NCI-H1105 (cell line): ENCODE measurements at regions not wholly inside any gene's neighbourhood (a gene's known extent, or its start where the extent isn't known, plus 50 kb on each side); places are given as distances from the start of the nearest gene placed in this dataset.
"Not testable (repeated sequence)": the region's sequence is repeated elsewhere in the genome, so short reads cannot be mapped to it uniquely, and the experiment has no call there.

Source experiments
- DNase-seq: peaks from one replicate; lab custom pipeline; 2025; lab: John Stamatoyannopoulos, UW

DNA sequence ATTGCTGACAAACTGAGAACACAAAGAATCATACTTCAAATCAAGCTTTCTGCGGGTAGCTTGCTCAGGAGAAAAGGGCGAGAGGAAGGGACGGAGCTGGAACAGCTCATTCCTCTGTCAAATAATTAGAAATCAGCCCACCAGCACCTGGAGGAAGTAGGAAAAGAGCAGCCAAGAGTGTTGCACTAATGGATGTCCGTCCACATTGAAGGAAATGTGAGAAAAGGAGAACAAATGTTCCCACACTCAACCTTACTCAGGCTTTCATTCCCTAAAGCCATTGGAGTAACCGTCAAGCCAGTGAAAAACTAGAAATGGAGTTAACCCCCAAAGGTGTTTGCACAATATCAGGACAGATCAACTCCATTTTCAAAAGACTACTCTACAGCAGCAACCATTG lies 233.0 kb upstream of the PRKD1 start:
- DNase-seq, result no peak

DNA sequence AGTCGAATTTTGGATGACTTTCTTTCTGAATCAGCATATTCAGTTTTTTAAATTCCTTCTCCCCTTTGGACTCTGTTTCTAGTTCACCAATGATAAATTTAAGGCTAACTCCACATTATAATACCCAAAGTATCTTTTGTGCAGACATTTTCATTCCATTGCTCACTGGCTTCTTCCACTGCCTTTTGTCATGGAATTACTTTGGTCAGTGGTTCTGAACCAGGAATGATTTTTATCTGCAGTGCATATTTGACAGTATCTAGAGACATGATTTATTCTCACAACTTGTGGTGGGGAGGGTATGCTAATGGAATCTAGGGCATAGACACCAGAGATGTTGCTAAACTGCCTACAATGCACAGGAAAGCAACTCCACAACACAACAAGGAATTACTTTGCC lies 234.4 kb upstream of the PRKD1 start:
- DNase-seq, result no peak

GRCh38 chr14:30165255-30165654 lies 237.6 kb upstream of the PRKD1 start:
- DNase-seq, result no peak

DNA sequence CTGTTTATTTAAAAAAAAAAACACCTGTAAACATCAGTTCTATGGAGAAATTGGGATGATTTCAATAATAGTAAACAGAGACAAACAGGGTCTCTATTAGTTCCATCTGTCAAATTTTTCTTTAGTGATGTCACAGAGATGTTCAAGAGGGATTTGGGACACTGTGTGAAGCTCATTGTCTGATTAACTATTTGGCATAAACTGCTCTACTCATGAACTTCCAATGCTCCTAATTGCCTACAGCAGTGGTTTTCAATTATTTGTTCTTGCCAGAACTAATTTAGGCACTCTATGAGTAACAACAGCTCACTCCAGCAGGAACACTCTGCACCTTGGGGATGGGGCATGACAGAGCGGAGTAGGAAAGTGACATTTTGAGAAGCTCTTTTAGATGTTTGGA lies 250.1 kb upstream of the PRKD1 start:
- no peak for DNase-seq

DNA sequence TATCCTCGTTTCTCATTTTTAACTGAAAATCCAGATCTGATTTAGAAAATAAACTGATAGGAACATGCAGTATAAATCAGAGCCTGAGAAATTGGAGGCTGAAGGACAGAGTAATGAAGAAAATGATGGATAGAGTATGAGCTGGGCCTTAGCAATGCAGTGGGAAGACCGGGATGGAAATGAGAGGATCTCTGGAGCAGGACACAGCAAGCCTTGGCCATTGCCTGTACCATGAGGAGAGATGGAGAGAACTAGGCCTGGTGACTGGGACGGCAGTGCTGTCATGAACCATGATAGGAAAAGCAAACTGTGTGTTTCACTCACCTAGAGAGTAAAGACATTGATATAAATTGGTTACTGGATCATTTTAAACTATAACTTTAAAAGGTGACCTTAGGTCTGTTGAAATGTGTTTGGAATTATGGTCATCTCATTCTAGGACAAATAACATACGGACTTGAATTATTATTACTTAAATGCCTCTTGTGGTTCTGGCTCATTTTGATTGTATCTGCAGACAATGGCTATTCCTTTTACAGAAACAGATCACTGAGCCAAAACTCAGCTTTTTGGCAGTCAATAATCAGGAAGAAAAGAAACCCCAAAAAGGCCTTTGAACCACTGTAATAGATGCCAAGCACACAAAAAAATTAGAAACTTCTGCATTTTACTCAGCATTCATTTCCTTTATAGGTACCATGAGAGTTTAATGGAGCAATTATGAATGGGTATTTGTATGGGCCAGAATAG lies 251.9 kb upstream of the PRKD1 start:
- DNase-seq, result no peak

DNA sequence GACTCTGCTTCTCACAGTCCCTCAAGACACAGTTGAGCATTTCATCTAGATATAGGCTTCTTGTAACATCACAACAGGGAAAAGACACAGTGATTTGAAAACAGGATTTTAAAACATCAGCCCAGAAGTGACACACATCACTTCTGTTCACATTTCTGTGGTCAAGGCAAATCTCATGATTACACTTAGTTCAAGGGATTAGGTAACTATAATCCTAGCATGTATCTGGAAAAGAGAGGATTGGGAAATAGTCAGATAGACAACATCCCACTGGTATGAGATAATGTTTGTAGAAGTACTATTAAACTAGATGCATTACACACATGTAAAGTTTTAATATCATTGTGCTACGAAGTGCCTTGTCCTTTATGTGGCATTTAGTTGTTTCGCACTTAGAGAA lies 252.6 kb upstream of the PRKD1 start:
- no peak for DNase-seq

DNA sequence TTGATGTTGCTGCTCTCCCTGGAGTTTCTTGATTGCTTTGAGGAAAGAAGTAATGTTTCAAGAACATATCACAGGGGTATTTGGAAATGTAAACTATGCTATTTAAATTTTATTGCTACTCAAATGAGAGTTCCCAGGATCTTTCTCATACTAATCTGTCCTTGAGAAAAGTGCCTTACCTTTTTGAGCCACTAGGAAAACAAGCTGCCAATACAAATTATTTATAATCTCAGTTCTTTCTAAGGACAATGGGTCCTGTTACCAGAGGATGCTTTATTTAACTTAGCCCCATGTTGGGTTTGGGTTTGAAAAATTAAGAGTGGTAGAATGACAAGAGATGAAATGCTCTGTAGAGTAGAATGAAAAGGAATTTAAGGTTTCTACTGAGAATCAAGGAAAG lies 258.2 kb upstream of the PRKD1 start:
- no peak for DNase-seq

DNA sequence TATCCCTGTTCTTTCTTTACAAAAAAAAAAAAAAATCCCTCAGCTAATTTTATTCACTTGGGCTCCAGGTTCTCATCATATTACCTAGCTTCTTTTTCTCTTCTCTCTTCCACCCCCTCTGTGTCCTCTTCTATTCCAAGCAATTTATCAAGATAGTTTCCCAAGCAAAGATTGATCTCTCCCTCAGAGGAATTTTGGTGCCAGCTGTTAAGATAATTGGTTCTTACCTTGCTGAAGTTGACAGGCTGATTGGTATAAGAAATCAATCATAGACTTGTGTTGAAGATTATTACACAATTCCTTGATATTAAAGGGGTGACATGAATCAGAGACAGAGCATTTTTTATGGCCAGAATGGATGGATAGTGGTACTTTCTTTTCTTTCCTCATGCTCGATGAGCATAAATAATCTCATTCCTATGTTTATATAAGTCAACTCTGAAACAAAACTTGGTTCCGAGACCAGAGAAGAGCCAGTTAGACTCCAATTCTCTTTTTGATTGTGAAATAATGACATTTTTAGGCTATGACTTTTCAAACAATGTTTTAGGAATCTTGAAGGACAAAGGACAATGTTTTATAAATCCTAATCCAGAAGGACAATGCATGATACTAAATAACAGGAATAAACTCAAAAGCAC lies 264.1 kb upstream of the PRKD1 start:
- no peak for DNase-seq

GRCh38 chr14:30193101-30193500 lies 265.5 kb upstream of the PRKD1 start:
- DNase-seq, result no peak

GRCh38 chr14:30193845-30194501 lies 266.3 kb upstream of the PRKD1 start:
- no peak for DNase-seq

GRCh38 chr14:30194741-30195148 lies 267.1 kb upstream of the PRKD1 start:
- no peak for DNase-seq

DNA sequence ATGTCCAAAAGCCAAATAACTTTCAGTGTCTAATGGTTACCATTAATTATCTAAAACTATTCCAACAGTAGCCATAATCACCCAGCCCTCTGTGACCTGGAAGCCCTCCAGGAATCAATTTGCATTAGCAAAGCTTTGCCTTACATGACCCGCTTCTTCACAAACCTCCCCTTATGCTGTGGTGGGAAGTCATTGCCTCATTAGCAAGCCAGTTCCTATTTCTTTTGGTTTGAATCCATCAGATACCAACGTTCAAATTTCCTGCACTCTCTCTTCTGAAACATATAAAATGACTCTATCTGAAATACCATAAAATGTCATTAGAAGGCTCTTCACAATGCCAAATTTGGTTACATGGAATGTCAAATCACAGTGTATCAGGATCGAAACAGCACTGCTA lies 268.3 kb upstream of the PRKD1 start:
- DNase-seq, result no peak

DNA sequence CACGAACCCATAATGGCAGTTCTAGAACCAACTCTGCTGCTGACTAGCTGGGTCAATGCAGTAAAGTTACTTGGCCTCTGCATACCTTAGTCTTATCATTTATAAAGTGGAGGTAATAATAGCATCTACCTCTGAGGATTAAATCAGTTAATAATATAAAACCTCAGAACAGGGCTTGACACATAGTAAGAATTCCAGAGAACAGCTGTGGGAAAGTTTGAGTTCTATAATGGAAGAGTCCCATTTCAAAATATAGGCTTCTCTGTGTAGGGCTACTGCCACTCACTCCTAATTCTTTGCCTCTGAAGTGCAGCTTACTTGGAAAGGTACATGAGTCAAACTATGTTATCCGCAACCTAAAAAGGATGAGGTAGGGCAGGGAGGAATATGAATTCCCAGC lies 269.2 kb upstream of the PRKD1 start:
- DNase-seq, result no peak

DNA sequence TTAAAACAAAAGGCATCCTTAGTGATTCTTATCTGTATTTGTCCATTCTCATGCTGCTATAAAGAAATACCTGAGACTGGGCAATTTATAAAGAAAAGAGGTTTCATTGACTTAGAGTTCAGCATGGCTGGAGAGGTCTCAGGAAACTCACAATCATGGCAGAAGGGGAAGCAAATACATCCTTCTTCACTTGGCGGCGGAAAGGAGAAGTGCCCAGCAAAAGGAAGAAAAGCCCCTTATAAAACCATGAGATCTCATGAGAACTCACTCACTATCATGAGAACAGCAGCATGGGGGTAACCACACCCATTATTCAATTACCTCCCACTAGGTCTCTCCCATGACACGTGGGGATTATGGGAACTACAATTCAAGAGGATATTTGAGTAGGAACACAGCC lies 271.1 kb upstream of the PRKD1 start:
- not testable (repeated sequence) for DNase-seq

- no peak for DNase-seq
These were observed 276.9 kb upstream of the PRKD1 start for GRCh38 chr14:30204431-30204980.

DNA sequence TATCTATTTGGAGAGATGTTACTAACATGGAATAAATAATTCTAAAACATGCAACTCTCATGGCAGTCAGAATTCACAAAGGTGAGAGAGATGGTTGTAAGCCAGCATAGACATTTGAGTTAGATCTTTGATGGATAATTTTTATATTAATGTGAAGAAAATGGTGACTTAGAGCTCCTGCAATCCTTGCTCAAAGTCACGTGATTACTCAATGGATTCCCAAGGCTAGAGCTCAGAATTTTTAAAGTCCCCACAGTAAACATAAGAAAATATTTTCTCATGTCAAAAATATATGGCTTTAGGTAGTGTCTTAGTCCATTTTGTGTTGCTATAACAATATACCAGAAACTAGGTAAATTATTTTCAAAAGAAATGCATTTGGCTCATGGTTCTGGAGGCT lies 281.5 kb upstream of the PRKD1 start:
- no peak for DNase-seq

DNA sequence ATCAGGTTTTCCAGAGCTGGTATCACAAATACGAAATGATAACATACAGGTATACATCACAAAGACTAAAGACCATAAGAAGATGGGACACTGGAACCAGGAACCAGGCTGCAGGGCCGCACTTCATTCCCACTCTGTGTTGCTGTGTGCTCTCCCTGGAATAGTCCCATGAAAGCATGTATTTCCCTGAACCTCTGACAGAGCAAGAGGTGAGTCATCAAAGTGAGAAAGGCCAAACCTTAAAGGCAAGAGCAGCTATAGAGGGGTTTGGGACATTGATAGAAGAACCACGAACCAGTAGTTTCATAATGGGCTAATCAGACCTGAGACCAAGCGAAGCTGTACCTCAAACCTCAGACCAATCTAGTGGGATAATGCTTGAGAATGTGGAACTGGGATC lies 283.0 kb upstream of the PRKD1 start:
- no peak for DNase-seq

GRCh38 chr14:30211326-30211725 lies 283.7 kb upstream of the PRKD1 start:
- no peak for DNase-seq

- no peak for DNase-seq
These were observed 286.4 kb upstream of the PRKD1 start for GRCh38 chr14:30214014-30214413.

GRCh38 chr14:30214461-30215090 lies 286.9 kb upstream of the PRKD1 start:
- peak; percentile 55 for DNase-seq

DNA sequence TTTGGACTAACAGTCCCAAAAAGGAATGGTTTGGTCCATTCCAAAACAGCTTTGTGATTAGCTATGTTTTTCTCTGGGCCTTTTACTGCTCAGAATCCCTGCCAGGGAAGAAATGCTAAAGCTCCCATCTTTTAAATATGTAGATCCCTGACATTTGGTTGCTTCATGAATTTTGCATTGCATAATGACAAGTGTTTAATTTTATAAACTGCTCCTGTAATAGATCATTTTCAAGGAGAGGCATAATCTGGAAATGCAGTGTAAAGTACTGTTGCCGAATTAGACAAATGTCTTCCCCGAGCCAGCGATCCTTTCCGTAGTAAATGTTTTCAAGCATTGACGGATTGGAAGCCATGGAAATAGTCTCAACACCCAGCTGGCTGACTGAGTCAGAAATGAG lies 291.3 kb upstream of the PRKD1 start:
- DNase-seq, result no peak

DNA sequence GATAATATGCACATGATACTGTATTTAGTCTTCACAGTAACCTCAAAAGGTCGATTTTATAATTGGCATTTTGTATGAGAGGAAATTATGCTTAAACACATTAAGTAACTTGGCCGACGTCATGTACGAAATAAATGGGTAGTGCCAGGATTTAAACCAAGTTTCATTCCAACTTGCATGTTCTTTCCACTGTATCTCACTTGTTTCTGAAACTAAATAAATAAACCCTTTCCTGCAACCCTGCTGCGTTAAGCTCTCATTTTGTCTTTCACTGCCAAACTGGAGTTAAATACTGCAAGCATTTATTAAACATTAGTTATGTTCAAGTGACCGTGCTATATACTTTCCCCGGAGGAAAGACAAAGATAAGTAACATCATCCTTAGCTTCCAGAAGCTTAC lies 293.9 kb upstream of the PRKD1 start:
- DNase-seq, result no peak

GRCh38 chr14:30223385-30223785 lies 295.7 kb upstream of the PRKD1 start:
- peak; percentile 69 for DNase-seq
